ENCODE measurements at regions not wholly inside any gene's neighbourhood (a gene's known extent, or its start where the extent isn't known, plus 50 kb on each side); places are given as distances from the start of the nearest gene placed in this dataset.

GRCh38 chr18:68525091-68525490 lies 189.8 kb downstream of the TMX3 start:
- DNase-seq (ENCODE audit: low spot score) = no peak

DNA sequence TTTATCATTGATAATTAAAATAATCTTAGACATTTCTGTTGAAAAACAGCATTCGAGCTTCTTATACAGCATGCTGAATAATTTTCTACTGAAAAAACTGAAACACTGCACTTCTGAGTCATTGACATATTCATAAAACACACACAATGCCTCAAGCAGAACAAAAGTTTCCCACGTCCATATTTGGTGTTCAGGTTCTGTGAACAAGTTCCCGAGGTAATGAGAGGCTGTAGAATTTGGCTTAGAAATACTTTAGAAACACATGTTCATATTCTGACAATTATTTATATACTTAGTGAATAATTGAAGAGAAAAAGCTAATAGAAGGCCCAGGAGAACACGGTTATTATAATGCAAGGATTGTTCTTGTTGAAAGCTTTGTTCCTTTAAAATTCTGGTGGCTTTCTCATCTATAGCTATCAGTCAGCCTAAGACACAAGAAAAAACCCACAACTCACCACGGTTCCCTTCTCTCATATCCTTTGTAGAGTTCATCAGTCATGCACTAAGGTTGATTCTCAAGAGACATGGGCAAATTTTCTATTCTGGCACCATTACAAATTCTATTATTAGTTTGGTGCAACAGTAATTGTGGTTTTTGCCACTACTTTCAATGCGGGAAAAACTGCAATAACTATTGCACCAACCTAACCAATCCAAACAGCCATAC lies 194.4 kb downstream of the TMX3 start:
- no peak for DNase-seq (ENCODE audit: low spot score)

DNA sequence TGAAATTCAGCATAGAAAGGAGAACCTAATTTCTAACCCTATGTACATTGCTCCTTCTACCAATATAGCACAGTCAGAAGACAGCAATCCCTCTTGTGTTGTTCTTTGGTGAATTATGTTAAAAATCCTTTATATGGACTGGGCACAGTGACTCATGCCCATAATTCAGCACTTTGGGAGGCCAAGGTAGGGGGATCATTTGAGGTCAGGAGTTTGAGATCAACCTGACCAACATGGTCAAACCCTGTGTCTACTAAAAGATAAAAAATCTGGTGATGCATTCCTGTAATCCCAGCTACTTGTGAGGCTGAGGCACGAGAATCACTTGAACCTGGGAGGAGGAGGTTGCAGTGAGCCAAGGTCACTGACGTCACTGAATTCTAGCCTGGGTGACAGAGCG lies 195.6 kb downstream of the TMX3 start:
- DNase-seq (ENCODE audit: low spot score) = no peak

GRCh38 chr18:68509902-68510301 lies 205.0 kb downstream of the TMX3 start:
- no peak for DNase-seq (ENCODE audit: low spot score)

DNA sequence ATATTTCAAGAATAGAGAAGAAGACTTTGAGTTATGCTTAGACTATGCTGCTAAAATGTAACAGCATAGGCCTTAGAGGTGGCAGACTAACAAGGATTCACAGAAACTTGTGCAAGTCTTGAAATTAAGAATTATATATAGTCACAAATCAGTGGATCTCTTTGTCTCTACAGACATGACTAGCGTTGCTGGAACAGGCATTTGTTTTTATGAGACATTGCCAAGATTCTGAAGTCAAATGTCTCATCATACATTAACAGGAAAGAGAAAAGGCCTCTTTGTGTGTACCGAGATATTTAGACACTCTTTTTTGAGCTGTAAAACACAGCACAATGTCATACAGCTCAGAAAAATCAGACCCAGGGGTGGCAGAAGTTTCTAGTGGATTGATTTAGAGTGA lies 207.1 kb downstream of the TMX3 start:
- DNase-seq (ENCODE audit: low spot score) = no peak

DNA sequence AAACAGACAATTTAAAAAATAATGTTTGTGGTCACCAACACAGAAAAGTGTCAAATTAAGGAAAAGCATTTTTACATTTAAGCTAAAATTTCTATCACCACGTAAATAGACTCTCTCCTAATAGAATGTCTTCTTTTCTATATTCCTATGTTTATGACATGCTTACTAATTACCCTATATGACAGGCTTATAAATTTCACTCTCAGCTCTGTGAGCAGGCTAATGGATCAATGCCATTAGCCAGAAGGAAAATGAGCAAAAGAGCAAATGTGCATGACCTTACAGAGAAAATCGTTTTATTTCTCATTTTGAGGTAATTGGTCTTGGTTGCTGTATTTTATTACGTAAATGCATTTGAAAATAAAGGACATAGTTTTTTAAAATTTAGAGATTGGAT lies 209.7 kb downstream of the TMX3 start:
- no peak for DNase-seq (ENCODE audit: low spot score)

DNA sequence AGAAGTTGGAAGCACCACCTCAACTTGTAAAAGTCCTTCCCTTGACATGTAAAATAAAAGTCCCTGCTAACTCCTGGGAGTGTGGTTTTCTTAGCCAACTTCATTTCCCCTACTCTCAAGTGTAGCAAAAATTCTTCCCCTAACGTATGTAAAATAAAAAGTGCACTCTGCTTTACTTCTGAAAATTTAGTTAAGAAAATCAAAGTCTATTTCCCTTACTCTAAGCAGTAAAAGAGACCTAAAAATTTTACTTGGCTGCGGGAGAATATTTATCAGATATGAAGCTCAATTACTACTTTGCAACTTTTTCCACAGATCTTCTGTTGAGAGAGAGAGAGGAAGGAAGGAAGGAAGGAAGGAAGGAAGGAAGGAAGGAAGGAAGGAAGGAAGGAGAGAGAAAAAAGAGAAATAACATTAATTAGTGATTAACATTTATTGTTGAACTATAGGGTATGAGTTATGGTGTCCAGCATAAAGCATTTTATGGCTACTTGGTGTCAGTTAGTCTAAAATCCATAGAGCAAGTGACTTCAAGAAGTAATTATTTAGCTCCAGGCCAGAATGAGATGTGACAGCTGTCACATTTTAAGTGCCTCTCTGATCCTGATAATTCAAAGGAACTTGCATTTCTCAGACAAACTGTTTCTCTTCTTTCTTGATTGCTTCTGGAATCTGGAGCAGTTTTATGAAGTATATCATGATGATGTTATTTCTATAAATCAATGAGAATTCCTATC lies 210.3 kb downstream of the TMX3 start:
- DNase-seq (ENCODE audit: low spot score) = no peak

- DNase-seq (ENCODE audit: low spot score) = no peak
Observed at GRCh38 chr18:68500556-68500955, 214.4 kb downstream of the TMX3 start.

GRCh38 chr18:68499141-68499540 lies 215.8 kb downstream of the TMX3 start:
- DNase-seq (ENCODE audit: low spot score) = no peak

GRCh38 chr18:68498636-68499035 lies 216.3 kb downstream of the TMX3 start:
- DNase-seq (ENCODE audit: low spot score) = no peak

DNA sequence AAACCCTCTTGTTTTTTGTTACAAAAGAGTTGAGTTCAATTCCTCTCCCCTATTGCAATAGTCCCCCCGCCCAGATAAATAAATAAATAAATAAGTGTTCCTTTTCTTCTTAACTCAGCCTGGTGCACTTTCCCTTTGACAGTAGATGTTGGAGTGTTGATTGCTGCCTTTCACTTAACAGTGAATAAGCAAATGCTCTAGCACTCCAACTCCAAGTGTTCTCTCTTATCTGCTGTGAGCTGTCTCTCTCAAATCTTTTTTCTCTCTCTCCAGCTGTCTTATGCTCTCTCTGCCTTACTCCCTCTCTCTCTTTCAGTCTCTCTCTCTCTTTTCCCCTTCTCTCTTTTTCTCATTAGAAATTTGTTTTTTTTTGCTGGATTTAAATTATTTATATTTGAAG lies 216.7 kb downstream of the TMX3 start:
- no peak for DNase-seq (ENCODE audit: low spot score)

GRCh38 chr18:68494802-68495581 lies 219.9 kb downstream of the TMX3 start:
- DNase-seq (ENCODE audit: low spot score) = no peak

- no peak for DNase-seq (ENCODE audit: low spot score)
Observed at GRCh38 chr18:68489013-68489792, 225.7 kb downstream of the TMX3 start.

DNA sequence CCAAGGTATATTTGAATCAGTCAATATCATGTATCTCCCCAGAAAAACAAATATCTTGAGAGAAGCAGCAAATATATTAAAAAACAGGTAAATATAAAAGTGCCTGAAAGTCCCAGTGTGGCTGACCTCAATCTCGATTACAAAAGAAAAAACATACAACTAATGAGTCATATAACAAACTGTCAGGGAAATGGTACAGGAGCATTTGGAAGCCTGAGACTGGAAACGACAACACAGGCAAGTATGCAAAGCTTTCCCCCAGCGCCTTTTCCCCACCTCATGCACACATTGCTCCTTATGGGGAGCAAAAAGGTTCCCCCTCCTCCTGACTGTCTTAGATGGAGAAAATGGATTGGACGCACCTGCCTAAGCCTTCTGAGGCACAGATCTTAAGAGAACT lies 230.7 kb downstream of the TMX3 start:
- DNase-seq (ENCODE audit: low spot score) = no peak

DNA sequence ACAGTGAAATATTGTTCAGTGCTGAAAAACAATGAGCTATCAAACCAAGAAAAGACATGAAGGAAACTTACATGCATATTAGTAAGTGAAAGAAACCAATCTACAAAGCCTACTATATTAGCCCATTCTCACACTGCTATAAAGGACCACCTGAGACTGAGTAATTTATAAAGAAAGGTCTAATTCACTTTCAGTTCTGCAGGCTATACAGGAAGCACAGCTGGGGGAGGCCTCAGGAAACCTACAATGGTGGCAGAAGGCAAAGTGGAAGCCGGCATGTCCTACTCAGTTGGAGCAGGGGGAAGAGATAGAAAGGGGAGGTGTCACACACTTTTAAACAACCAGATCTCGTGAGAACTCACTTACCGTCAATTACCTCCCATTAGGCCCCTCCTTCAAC lies 232.1 kb downstream of the TMX3 start:
- DNase-seq (ENCODE audit: low spot score) = no peak

DNA sequence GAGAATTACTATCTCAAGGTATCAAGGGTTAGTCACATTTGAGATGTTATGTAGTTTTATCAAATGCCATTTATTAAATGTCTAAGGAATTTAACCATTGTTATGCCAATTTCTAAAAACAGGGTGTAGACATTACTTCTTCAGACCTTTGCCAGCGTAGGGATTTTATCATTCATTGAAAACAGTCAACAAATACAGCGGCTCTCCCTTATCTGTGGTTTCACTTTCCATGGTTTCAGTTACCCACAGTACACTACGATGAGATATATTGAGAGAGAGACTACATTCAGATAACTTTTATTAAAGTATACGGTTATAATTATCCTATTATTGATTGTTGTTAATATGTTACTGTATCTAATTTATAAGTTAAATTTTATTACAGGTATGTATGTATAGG lies 234.7 kb downstream of the TMX3 start:
- DNase-seq (ENCODE audit: low spot score) = no peak

- no peak for DNase-seq (ENCODE audit: low spot score)
Observed at GRCh38 chr18:68478246-68478645, 236.7 kb downstream of the TMX3 start.

GRCh38 chr18:68475883-68476282 lies 239.0 kb downstream of the TMX3 start:
- DNase-seq (ENCODE audit: low spot score) = no peak

DNA sequence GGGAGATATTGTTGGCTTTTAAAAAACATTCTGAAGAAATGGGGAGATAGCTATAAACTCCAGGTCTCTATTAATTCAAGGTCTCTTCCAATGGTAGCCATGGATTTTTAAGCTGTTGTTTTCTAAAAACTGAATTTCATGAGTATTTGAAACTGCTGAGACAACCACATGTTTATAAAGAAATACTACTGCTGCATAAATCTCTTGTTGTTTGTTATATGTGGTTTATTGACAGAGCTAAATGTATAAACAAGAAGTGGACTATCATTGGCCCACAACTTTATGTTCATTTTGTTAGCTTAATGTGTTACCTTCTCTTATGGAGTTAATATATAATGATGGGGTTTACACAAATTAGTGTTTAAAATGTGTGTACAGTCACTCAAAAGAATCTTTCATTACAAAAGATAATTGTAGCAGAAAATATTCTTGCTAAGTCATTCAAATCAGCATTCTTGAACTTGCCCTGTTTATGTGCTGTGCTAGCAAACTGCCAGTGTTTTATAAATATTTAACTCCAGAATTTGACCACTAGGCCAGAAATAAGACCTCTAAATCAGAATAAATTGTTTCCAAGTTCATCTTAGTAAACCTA lies 242.1 kb downstream of the TMX3 start:
- no peak for DNase-seq (ENCODE audit: low spot score)

- no peak for DNase-seq (ENCODE audit: low spot score)
Observed at GRCh38 chr18:68469049-68469625, 245.8 kb downstream of the TMX3 start.

GRCh38 chr18:68467957-68468356 lies 247.0 kb downstream of the TMX3 start:
- DNase-seq (ENCODE audit: low spot score) = no peak

GRCh38 chr18:68467329-68467728 lies 247.6 kb downstream of the TMX3 start:
- DNase-seq (ENCODE audit: low spot score) = no peak
